SK-N-MC (cell line): ENCODE measurements at regions not wholly inside any gene's neighbourhood (a gene's known extent, or its start where the extent isn't known, plus 50 kb on each side); places are given as distances from the start of the nearest gene placed in this dataset.
A peak's percentile ranks its signal among the peaks of the same experiment; 100 is the strongest.

Source experiments
- DNase-seq: peaks from one replicate; pipeline ENCODE4 v3.0.0-alpha.2; 2011; ENCODE audit warnings: low read depth, low spot score
- H3K27ac ChIP-seq: fragments of 200-600 bp; sonication (generic); 2 replicates; pipeline ENCODE4 v1.5.1; 2016; ENCODE audit warnings: mixed run types
- H3K36me3 ChIP-seq: fragments of 200-600 bp; sonication (generic); 2 replicates; pipeline ENCODE4 v1.6.1; 2017; ENCODE audit warnings: antibody characterized with exemption, low read length, mixed read lengths; ENCODE audit not compliant: insufficient read depth
- H3K4me3 ChIP-seq: fragments of 200-600 bp; sonication (generic); 2 replicates; pipeline ENCODE4 v1.5.1; 2016
- H3K9ac ChIP-seq: fragments of 200-600 bp; sonication (generic); 2 replicates; pipeline ENCODE4 v1.8.0; 2017; ENCODE audit warnings: mixed run types, mixed read lengths; ENCODE audit not compliant: insufficient read length
- H3K9me3 ChIP-seq: fragments of 200-600 bp; sonication (generic); 2 replicates; pipeline ENCODE4 v1.6.1; 2017; ENCODE audit warnings: low read depth, mild to moderate bottlenecking, antibody characterized with exemption, low read length, moderate library complexity, mixed read lengths
- EZH2 ChIP-seq: fragments of 200-600 bp; sonication (generic); IDR thresholded peaks from one replicate; pipeline ENCODE4 v1.6.1; 2017; ENCODE audit warnings: antibody characterized with exemption
- FOXP2 ChIP-seq: optimal IDR thresholded peaks from 2 replicates; pipeline ENCODE3; 2011; ENCODE audit warnings: mild to moderate bottlenecking, moderate library complexity; ENCODE audit not compliant: insufficient read depth; ENCODE audit errors: extremely low read length, control extremely low read depth
- POLR2AphosphoS5 ChIP-seq: IDR thresholded peaks from 2 replicates; pipeline ENCODE4 v1.6.1; 2012; ENCODE audit warnings: mild to moderate bottlenecking, low read depth, low read length, borderline replicate concordance

DNA sequence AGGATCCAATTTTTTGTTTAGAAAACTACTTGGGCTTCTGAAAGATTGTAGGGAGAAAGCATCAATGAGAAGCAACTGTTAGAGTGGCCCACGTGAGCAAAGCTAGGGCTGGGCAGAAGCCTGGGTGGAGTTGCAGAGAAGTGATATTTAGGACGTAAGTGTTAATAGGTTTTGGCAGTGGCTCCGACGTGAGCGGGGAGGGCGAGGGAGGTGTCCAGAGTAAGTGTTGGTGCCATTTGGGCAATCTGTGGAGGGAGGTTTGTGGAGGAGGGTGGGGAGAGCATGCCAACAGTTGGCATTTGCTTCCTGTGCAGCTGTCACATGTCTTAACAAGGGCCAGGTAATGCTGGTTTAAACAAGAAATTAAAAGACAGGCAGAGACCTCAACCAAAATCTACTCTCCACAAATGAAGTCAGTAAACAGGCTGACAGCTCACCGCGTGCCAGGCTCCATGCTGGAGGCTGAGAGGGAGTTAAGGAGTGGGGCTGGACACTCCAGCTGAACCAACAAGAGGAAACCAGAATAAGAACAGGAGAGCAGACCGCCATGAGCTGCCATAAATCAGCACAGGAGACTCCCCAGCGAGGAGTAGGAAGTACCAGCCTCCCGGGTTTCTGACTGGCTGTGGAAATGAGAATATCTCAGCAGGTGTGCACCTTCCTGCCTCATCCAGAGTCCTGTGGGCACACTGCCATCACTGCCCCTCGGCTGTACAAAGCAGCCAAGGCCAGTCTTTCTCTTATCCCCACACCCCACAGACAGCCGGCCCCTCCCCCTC, 232.6 kb downstream of the ABHD5 start:
- TF ChIP-seq POLR2AphosphoS5 (no peak), FOXP2 (no peak), EZH2 (no peak)
- H3K9me3 ChIP-seq = no peaks in the 10 kb centered on the region
- DNase-seq = no peak
- H3K4me3 ChIP-seq = no peak overlapping the region
- H3K9ac ChIP-seq = no peak overlapping the region
- no peak overlapping the region for H3K27ac ChIP-seq
- no peaks in the 10 kb centered on the region for H3K36me3 ChIP-seq

DNA sequence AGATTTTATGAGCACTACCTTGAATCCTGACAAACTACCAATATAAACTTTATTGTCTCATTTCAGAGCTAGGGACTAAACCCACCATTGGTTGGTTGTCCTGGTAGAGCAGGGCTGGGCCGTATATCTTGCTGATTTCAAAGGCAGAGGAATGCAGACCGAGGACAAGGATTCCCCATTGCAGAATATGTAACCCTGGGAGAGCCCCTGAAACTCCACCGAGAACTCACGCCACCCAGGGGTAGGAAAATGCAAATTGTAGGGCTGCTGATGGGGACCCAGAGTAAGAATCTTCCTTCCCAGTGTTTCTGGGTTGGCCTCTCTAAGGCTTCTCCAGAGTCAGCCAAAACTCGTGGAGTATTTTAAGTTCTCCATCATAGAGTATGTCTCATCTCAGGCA, 235.3 kb downstream of the ABHD5 start:
- TF ChIP-seq POLR2AphosphoS5 = no peak
- no peak for TF ChIP-seq FOXP2
- TF ChIP-seq EZH2 = no peak
- Histone ChIP-seq H3K9me3 (no peaks in the 10 kb centered on the region), H3K4me3 (no peak overlapping the region), H3K9ac (no peak overlapping the region), H3K36me3 (no peaks in the 10 kb centered on the region), H3K27ac (no peak overlapping the region)
- DNase-seq = no peak

DNA sequence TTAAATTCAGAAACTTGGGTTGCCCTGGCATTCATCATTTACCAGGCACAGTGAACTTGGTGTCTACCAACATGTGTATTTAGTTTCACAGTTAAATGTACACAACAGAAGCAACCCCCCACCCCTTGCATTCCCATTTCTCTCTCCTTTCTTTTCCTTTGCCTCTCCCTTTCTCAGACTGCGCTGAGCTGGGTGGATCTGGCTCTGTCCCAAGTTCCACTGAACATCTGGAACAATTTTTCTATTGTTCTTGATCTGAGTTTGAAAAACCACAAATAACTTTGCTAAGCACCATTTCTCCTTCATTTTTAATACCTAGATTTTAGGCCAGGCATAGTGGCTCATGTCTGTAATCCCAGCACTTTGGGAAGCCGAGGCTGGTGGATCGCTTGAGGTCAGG, 242.2 kb downstream of the ABHD5 start:
- no peak for TF ChIP-seq POLR2AphosphoS5
- no peak for TF ChIP-seq FOXP2
- no peak for TF ChIP-seq EZH2
- Histone ChIP-seq H3K27ac (peak overlapping the region; percentile 50; the same call in 1 of the 2 replicates), H3K36me3 (no peaks in the 10 kb centered on the region), H3K4me3 (0 out of 2 replicates have a peak overlapping the region, but pooled peaks have one; percentile 28), H3K9me3 (no peaks in the 10 kb centered on the region), H3K9ac (no peak overlapping the region)
- DNase-seq = peak; percentile 56

DNA sequence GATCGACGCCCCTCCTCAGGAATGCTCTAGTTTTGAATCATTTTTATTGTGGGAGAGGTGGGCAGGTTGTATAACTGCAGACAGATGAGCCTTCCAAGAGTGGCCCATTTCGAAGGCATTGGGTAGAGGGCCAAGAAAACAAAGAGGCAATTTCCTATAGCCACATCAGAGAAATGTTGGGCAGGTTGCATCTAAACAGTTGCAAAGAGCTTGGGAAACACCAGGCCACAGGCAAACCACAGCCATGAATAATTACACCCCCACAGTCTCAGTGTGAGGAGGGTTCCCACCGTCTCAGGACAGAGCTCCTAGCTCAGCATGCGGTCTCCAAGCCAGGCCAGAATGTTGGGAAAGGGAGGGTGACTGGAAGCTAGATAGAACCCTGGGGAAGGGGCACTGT, 257.3 kb downstream of the ABHD5 start:
- Histone ChIP-seq H3K4me3 (no peak overlapping the region), H3K36me3 (no peaks in the 10 kb centered on the region), H3K27ac (no peak overlapping the region), H3K9me3 (no peaks in the 10 kb centered on the region), H3K9ac (no peak overlapping the region)
- no peak for TF ChIP-seq POLR2AphosphoS5
- no peak for TF ChIP-seq EZH2
- no peak for TF ChIP-seq FOXP2
- no peak for DNase-seq

DNA sequence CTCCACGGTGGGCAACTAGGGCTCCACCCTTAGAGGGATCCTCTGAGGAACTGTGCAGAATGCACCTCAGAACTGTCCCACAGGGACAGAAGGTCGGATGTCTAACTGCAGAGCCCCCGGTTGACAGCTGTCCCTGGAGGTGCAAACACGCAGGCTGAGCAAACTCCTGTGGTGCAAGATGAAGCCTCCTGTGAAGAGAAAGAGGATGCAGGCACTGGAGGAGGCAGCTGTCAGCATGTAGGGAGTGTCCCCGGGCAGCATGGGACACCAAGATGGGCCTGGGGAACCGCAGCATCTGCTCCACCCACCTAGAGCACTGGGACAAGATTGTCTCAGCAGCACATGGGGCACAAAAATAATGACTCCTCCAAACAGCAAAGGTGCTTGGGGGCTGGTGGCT, 258.9 kb downstream of the ABHD5 start:
- Histone ChIP-seq H3K9me3 (no peaks in the 10 kb centered on the region), H3K27ac (no peak overlapping the region), H3K4me3 (no peak overlapping the region), H3K36me3 (no peaks in the 10 kb centered on the region), H3K9ac (no peak overlapping the region)
- DNase-seq = no peak
- TF ChIP-seq POLR2AphosphoS5 (no peak), EZH2 (no peak), FOXP2 (no peak)

DNA sequence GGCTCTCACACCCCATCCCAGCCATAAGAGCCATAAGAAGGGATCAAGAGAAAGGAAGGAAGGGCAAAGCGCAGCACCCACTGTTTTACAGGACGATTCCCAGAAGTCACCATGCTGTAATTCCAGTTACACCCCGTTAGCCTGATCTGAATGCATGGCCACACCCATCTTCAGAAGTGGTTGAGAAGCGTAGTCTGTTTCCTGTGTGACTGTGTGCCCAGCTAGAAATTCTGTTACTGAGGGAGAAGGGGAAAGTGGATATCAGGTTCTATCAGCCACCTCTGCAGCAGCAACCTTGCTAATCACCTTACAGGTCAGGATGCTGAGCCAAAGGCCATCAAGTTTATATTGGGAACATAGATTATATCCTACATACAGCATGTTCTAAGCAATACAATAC, 260.0 kb downstream of the ABHD5 start:
- no peaks in the 10 kb centered on the region for H3K36me3 ChIP-seq
- no peak overlapping the region for H3K4me3 ChIP-seq
- no peaks in the 10 kb centered on the region for H3K9me3 ChIP-seq
- H3K9ac ChIP-seq = no peak overlapping the region
- no peak overlapping the region for H3K27ac ChIP-seq
- DNase-seq = no peak
- no peak for TF ChIP-seq FOXP2
- no peak for TF ChIP-seq POLR2AphosphoS5
- no peak for TF ChIP-seq EZH2

DNA sequence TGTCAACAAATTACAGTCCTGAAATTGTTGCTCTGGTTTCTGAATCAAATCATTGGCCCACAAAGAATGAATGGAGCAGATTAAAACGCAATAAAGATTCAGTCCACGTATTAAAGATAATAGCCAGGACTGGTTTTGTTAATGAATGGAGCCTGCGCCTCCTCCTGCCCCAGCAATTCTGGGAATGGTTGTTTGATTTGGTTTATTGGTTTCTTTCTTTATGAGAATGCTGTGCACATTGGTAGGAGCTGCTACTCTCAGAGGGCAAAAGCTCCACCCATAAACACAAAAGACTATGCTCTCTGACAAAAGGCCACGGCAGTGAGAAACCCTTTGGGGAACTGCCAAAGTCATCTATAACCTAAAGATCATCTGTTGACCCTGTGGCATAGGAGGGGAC, 261.1 kb downstream of the ABHD5 start:
- TF ChIP-seq POLR2AphosphoS5 = no peak
- no peak for TF ChIP-seq EZH2
- TF ChIP-seq FOXP2 = no peak
- DNase-seq = no peak
- no peaks in the 10 kb centered on the region for H3K9me3 ChIP-seq
- no peak overlapping the region for H3K9ac ChIP-seq
- H3K27ac ChIP-seq = no peak overlapping the region
- no peaks in the 10 kb centered on the region for H3K36me3 ChIP-seq
- H3K4me3 ChIP-seq = no peak overlapping the region

DNA sequence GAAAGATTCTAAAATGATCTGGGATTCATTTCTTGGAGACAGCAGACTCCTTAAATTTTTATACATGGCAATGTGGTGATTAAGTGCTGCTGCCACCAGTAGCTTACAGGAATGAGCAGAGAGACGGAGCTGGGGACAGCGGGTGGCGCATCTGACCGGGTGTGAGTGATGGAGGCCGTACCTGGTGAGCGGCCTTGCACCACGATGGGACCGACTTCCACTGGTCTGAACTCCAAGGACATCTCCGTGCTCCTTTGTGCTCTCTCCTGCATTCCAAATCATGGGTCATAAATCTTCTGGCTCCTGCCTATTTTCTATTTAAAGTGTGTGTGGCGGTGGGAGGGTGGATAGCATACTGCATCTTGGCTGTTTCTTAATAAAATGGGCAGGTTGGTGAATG, 262.6 kb downstream of the ABHD5 start:
- Histone ChIP-seq H3K9ac (no peak overlapping the region), H3K36me3 (no peaks in the 10 kb centered on the region), H3K4me3 (no peak overlapping the region), H3K27ac (no peak overlapping the region), H3K9me3 (no peaks in the 10 kb centered on the region)
- DNase-seq = no peak
- TF ChIP-seq FOXP2 (no peak), EZH2 (no peak), POLR2AphosphoS5 (no peak)
